ENCODE measurements at regions not wholly inside any gene's neighbourhood (a gene's known extent, or its start where the extent isn't known, plus 50 kb on each side); places are given as distances from the start of the nearest gene placed in this dataset.
A peak's percentile ranks its signal among the peaks of the same experiment; 100 is the strongest.
"Not testable (repeated sequence)": the region's sequence is repeated elsewhere in the genome, so short reads cannot be mapped to it uniquely, and the experiment has no call there.

GRCh38 chr15:84153655-84154140, 81.9 kb upstream of the GOLGA6L4 start:
- DNase-seq = not testable (repeated sequence)

DNA sequence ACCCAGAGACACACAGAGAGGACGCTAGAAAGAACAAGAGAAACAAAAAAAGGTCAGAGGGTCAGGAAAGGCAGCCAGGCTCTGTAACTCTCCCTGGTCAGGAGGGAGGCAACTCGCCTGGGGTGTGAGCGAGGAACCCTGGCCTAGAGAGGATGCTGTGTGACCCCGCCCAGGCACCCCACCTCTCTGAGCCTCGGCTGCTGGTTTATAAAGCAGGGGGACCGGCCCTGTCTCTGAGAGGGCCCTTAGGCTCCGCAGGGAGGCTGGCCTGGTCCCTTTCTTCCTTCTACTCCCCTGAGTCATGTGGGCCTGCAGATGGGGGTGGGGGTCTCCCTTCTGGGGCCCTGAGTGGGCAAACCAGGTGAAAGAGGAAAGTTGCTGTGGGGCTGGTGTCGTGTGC, 81.3 kb upstream of the GOLGA6L4 start:
- not testable (repeated sequence) for DNase-seq

DNA sequence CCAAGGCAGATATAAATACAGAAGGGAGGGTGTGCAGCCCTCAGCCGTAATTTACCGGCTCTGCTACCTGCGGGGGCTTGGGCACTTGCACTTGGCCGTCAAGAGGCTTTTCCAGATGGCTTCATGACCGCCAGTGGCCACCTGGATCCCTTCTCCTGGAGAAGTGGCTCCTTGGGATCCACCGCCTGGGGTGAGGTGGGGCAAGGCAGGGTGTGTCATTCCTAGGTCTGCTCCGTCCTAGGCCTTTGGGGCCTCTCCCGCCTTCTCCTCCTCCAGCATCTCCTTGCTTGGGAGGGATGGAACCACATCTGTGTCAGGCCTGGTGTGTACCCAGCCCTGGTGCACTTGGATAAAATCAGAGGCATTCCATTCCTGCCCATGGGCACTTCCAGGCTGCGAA, 80.8 kb upstream of the GOLGA6L4 start:
- DNase-seq = not testable (repeated sequence)

DNA sequence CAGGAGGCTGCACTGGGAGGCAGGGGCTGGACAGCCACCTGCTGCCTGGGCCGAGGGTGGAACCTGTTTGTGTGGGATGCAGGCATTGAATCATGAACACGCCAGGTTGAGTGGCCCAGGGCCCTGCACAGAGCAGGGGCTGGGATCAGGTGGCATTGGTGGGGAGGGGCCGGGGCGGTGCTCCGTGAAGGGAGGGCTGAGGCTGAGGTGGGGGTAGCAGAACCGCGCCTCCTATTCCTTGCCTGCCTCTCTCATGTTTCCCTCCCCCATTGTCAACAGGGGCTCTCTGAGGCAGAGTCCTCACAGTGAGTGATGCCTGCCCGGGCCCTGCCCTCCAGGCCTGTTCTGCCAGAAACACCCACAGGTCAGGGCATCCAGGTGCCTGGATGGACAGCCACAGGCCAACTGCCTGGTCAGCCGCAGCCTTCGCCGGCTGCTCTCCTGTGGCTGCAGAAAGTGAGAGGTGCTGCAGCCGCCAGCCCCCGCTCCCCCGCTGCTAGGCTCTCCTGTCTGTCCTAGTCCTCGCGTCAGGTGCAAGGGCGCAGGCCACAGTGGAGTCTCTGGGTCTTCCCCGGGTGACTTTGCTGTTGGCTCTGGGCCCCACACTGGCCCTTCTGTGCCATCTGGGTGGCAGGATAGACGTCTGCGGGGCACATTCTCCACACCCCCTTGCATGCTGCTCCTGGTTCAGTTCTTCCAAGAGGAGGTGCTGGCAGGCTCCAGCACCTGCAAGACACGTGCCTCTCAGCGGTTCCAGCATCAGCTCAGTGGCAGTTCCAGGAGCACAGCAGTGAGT, 79.6 kb upstream of the GOLGA6L4 start:
- DNase-seq = peak in 2 of 3 experiments; percentile 62 to 73

DNA sequence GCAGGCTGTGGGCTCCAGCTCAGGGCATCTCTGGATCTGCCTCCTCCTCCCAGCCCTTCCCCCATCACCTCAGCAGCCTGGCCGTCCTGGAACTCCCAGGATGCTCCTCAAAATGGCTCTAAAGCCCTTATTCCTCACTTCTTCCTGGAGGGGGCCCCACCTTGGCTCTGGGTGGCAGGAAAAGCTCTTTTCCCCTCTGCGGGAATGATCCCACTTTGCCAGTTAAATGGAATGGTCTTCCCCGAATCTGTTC, 79.1 kb upstream of the GOLGA6L4 start:
- DNase-seq = not testable (repeated sequence)

DNA sequence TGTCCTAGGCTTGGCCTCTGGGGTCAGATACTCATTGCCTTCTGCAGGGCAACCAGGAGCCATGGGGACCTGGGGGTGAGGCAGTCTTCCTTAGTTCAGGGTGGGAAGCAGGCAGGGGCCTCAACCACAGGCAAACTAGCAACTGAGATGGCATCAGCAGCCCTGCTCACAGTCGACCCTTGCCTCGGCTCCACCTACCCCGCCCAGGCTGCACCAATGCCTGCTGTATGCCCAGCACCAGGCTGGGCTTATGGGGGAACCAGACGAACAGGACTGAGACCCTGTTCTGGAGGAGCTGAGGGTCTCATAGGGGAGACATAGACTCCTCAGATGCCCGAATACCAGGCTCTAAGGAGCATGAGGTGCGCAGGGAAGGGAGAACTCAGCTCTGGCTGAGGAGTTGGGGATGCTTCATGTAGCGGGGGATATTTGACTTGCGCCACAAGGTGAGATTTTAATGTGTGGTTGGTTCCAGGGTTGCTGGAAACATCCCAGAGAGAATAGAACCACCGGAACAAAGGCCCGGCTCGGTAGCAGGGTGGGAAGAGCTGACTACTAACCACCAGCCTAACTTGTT, 78.4 kb upstream of the GOLGA6L4 start:
- DNase-seq = not testable (repeated sequence)

DNA sequence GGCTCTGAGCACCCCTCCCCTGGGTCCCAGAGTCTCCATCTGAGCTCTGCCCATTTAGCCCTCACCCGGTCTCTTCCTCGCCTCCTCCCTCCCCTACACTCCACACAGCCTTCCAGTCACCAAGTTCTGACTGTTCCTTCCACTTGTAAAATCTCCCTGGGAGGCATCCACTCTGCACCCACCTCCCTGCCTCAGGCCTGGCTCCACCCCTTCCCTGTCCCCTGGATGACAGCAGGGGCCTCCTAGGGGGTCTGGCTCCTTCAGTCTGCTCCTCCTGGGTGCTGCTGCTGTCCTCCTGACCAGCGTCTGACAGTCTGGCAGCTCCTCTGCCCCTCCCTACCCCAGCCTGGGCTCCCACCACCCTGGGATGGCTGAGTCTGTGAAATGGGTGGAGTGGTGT, 77.7 kb upstream of the GOLGA6L4 start:
- DNase-seq = not testable (repeated sequence)

GRCh38 chr15:84159346-84160269, 76.0 kb upstream of the GOLGA6L4 start:
- DNase-seq = not testable (repeated sequence)

- DNase-seq = not testable (repeated sequence)
Observed at GRCh38 chr15:84164423-84165292, 70.9 kb upstream of the GOLGA6L4 start.

GRCh38 chr15:84170029-84170428, 65.5 kb upstream of the GOLGA6L4 start:
- not testable (repeated sequence) for DNase-seq

DNA sequence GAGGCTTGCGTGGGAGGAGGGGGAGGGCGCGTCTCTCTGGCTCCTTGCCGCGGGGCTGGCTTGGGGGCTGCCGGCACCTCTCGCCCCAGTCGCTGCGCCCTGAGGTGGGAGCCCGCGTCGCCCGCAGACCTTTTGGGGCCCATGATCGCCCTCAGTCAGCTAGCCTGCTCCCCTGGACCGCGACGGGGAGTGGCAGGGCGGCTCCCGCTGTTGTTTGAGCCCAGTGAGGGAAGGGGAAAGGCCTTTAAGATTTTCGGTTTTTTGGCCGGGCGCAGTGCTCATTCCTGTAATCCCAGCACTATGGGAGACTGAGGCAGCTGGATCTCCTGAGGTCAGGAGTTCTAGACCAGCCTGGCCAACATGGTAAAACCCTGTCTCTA, 62.4 kb upstream of the GOLGA6L4 start:
- not testable (repeated sequence) for DNase-seq
